HS-27A (cell line): ENCODE measurements at regions not wholly inside any gene's neighbourhood (a gene's known extent, or its start where the extent isn't known, plus 50 kb on each side); places are given as distances from the start of the nearest gene placed in this dataset.
A peak's percentile ranks its signal among the peaks of the same experiment; 100 is the strongest.

Experiments
- DNase-seq: peaks from one replicate; pipeline ENCODE4 v3.0.0-alpha.2; 2012; ENCODE audit warnings: low read depth, missing footprints

GRCh38 chr6:105492706-105493673, 90.1 kb upstream of the PREP start:
- DNase-seq: no peak

GRCh38 chr6:105489216-105489530, 86.3 kb upstream of the PREP start:
- DNase-seq: no peak

- DNase-seq: no peak
These were observed 85.8 kb upstream of the PREP start for GRCh38 chr6:105488516-105489215.

- DNase-seq: no peak
These were observed 84.3 kb upstream of the PREP start for GRCh38 chr6:105487040-105487790.

GRCh38 chr6:105485456-105485855, 82.6 kb upstream of the PREP start:
- no peak for DNase-seq

- peak; percentile 26 for DNase-seq
These were observed 81.6 kb upstream of the PREP start for GRCh38 chr6:105484238-105485161.

- no peak for DNase-seq
These were observed 80.6 kb upstream of the PREP start for GRCh38 chr6:105483492-105483891.

GRCh38 chr6:105482921-105483320, 80.0 kb upstream of the PREP start:
- DNase-seq: no peak

GRCh38 chr6:105482227-105482844, 79.5 kb upstream of the PREP start:
- DNase-seq: no peak

- no peak for DNase-seq
These were observed 74.1 kb upstream of the PREP start for GRCh38 chr6:105476978-105477377.

GRCh38 chr6:105474234-105474633, 71.4 kb upstream of the PREP start:
- no peak for DNase-seq

GRCh38 chr6:105469946-105470345, 67.1 kb upstream of the PREP start:
- no peak for DNase-seq

GRCh38 chr6:105468850-105469249, 66.0 kb upstream of the PREP start:
- no peak for DNase-seq

- DNase-seq: no peak
These were observed 58.0 kb upstream of the PREP start for GRCh38 chr6:105460860-105461259.

GRCh38 chr6:105459864-105460263, 57.0 kb upstream of the PREP start:
- DNase-seq: no peak

GRCh38 chr6:105459049-105459448, 56.2 kb upstream of the PREP start:
- DNase-seq: no peak

- no peak for DNase-seq
These were observed 55.7 kb upstream of the PREP start for GRCh38 chr6:105458551-105458950.

GRCh38 chr6:105458084-105458483, 55.2 kb upstream of the PREP start:
- DNase-seq: no peak

GRCh38 chr6:105453968-105454367, 51.1 kb upstream of the PREP start:
- no peak for DNase-seq

- no peak for DNase-seq
These were observed 50.3 kb upstream of the PREP start for GRCh38 chr6:105452924-105453756.
